H1 (cell line): ENCODE measurements at regions not wholly inside any gene's neighbourhood (a gene's known extent, or its start where the extent isn't known, plus 50 kb on each side); places are given as distances from the start of the nearest gene placed in this dataset.

Experiments
- CBX8 ChIP-seq: fragments of 300-800, 300-1000 bp; sonication (generic); IDR thresholded peaks from 2 replicates; pipeline ENCODE4 v1.7.1; 2016; ENCODE audit warnings: low read depth, low read length, borderline replicate concordance
- EZH2 ChIP-seq: fragments of 200-600 bp; sonication (generic); IDR thresholded peaks from 2 replicates; pipeline ENCODE4 v1.7.1; 2012; ENCODE audit warnings: low read depth, mild to moderate bottlenecking, moderate library complexity, low read length, inconsistent platforms; ENCODE audit not compliant: severe bottlenecking
- GABPA ChIP-seq: IDR thresholded peaks from 2 replicates; pipeline ENCODE4 v1.6.1; 2011; ENCODE audit warnings: mild to moderate bottlenecking, low read length, moderate library complexity, borderline replicate concordance; ENCODE audit not compliant: insufficient read depth
- POLR2A ChIP-seq, 2 experiments: IDR thresholded peaks; 1 replicate in 1 of 2; 2 replicates in 1 of 2; pipeline ENCODE4 v1.6.1; 2011; ENCODE audit warnings: low read depth in 2 of 2, low read length in 2 of 2, mild to moderate bottlenecking in 2 of 2; ENCODE audit errors: control extremely low read depth in 1 of 2
- SRF ChIP-seq: IDR thresholded peaks from 2 replicates; pipeline ENCODE4 v1.6.1; 2011; ENCODE audit warnings: mild to moderate bottlenecking, low read depth, low read length, moderate library complexity
- TF ChIP-seq, protein P1 (sequence below), 3 experiments: IDR thresholded peaks; 1 replicate in 2 of 3; 2 replicates in 1 of 3; pipeline versions ENCODE4 v1.5.1 to v1.6.1; 2011; ENCODE audit warnings: low read length in 3 of 3, mild to moderate bottlenecking in 3 of 3, inconsistent platforms in 2 of 3, low read depth in 1 of 3, moderate library complexity in 1 of 3; ENCODE audit not compliant: insufficient read depth in 1 of 3; ENCODE audit errors: control extremely low read depth in 1 of 3
- TF ChIP-seq, protein P2 (sequence below): IDR thresholded peaks from 2 replicates; pipeline ENCODE4 v1.6.1; 2012; ENCODE audit warnings: inconsistent platforms

DNA sequence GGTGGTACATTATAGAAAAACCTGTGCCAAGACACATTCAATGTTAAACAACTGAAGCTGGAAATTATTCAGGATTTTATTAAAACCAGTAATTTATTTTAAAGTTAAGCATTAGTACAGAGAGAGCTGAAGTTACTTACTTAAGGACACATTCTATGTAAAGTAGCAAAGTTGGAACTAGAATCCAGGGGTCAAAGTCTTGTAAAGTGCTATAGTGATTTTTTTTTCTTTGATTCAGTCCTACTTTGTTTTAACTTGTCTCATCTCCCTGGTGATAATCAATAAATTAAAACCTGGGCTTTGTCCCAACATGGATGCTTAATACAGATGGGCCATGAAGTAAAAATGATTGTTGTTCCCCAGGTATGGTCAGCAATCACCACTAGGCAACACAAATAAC is 1271.8 kb upstream of the CHAC2 start:
- TF ChIP-seq SRF (no peak), GABPA (no peak), POLR2A (IDR thresholded peaks at IDR 0.05; ENCODE audit: control extremely low read depth in 1 of 2, low read depth in 2 of 2, low read length in 2 of 2) (no peak), CBX8 (no peak), EZH2 (no peak)
- TF ChIP-seq, protein P1, sequence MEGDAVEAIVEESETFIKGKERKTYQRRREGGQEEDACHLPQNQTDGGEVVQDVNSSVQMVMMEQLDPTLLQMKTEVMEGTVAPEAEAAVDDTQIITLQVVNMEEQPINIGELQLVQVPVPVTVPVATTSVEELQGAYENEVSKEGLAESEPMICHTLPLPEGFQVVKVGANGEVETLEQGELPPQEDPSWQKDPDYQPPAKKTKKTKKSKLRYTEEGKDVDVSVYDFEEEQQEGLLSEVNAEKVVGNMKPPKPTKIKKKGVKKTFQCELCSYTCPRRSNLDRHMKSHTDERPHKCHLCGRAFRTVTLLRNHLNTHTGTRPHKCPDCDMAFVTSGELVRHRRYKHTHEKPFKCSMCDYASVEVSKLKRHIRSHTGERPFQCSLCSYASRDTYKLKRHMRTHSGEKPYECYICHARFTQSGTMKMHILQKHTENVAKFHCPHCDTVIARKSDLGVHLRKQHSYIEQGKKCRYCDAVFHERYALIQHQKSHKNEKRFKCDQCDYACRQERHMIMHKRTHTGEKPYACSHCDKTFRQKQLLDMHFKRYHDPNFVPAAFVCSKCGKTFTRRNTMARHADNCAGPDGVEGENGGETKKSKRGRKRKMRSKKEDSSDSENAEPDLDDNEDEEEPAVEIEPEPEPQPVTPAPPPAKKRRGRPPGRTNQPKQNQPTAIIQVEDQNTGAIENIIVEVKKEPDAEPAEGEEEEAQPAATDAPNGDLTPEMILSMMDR (IDR thresholded peaks at IDR 0.05; ENCODE audit: control extremely low read depth in 1 of 3, insufficient read depth in 1 of 3, low read depth in 1 of 3, low read length in 3 of 3) = no peak
- TF ChIP-seq, protein P2, sequence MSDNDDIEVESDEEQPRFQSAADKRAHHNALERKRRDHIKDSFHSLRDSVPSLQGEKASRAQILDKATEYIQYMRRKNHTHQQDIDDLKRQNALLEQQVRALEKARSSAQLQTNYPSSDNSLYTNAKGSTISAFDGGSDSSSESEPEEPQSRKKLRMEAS = no peak
